HFF-Myc (cell line): ENCODE measurements at regions not wholly inside any gene's neighbourhood (a gene's known extent, or its start where the extent isn't known, plus 50 kb on each side); places are given as distances from the start of the nearest gene placed in this dataset.

Experiments used
- DNase-seq: peaks from one replicate; pipeline ENCODE4 v3.0.0-alpha.2; 2011; ENCODE audit warnings: low read depth; ENCODE audit errors: extremely low read depth
- H3K4me3 ChIP-seq: replicated peaks from 2 replicates; pipeline ENCODE4 v1.5.1; 2011; ENCODE audit warnings: low read depth, mild to moderate bottlenecking, control low read depth, low read length
- CTCF ChIP-seq: IDR thresholded peaks from 2 replicates; pipeline ENCODE4 v1.5.1; 2012; ENCODE audit warnings: mild to moderate bottlenecking, low read depth, low read length, control low read depth; ENCODE audit errors: missing control alignments

- no peak for DNase-seq
- TF ChIP-seq CTCF = no peak
- no peak overlapping the region for H3K4me3 ChIP-seq
Measured at GRCh38 chr18:43774497-43774896, 497.2 kb upstream of the SYT4 start.

- TF ChIP-seq CTCF = no peak
- no peak overlapping the region for H3K4me3 ChIP-seq
- no peak for DNase-seq
Measured at GRCh38 chr18:43775591-43775990, 498.3 kb upstream of the SYT4 start.

GRCh38 chr18:43776997-43777396 lies 499.7 kb upstream of the SYT4 start:
- TF ChIP-seq CTCF = no peak
- H3K4me3 ChIP-seq = no peak overlapping the region

GRCh38 chr18:43777636-43778304 lies 500.5 kb upstream of the SYT4 start:
- DNase-seq = no peak
- TF ChIP-seq CTCF = no peak

More at GRCh38 chr18:43776997-43777396, 499.7 kb upstream of the SYT4 start:
- DNase-seq = no peak

GRCh38 chr18:43780782-43781340 lies 503.6 kb upstream of the SYT4 start:
- no peak overlapping the region for H3K4me3 ChIP-seq
- DNase-seq = no peak
- TF ChIP-seq CTCF = no peak

More at GRCh38 chr18:43777636-43778304, 500.5 kb upstream of the SYT4 start:
- no peak overlapping the region for H3K4me3 ChIP-seq

- no peak for TF ChIP-seq CTCF
Measured at GRCh38 chr18:43785158-43785557, 507.9 kb upstream of the SYT4 start.

More at GRCh38 chr18:43785158-43785557, 507.9 kb upstream of the SYT4 start:
- H3K4me3 ChIP-seq = no peak overlapping the region
- DNase-seq = no peak
